ENCODE measurements at regions not wholly inside any gene's neighbourhood (a gene's known extent, or its start where the extent isn't known, plus 50 kb on each side); places are given as distances from the start of the nearest gene placed in this dataset.

DNA sequence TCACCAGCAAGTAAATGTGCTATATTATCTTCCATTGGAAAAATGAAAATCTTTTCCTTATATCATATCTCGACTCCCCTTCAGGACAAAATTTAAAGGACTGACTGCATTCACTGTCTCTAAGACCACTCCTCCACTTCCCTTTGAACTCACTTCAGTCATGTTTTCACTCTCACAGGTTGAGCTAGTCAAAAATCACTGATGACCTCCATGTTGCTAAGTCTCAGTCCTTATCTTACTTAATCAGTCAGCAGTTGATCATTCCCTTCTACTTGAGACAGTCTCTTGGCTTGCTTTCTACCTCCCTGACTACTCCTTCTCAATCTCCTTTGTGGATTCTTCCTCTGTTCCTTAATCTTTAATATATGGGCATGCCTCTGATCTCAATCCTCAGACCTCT is 117.0 kb upstream of the LSM6 start:
- intact Hi-C loops (cut with DNase I) = no loop called here
- Histone ChIP-seq H3K27ac (no peak overlapping the region), H3K27me3 (peaks cover 0 to 8% (median 0%) of the 10 kb centered on the region in 4 donors), H3K4me3 (no peak overlapping the region), H3K36me3 (no peaks in the 10 kb centered on the region), H3K9me3 (no peaks in the 10 kb centered on the region), H3K4me1 (no peaks in the 10 kb centered on the region)
- no peak for DNase-seq
- TF ChIP-seq, protein P1, sequence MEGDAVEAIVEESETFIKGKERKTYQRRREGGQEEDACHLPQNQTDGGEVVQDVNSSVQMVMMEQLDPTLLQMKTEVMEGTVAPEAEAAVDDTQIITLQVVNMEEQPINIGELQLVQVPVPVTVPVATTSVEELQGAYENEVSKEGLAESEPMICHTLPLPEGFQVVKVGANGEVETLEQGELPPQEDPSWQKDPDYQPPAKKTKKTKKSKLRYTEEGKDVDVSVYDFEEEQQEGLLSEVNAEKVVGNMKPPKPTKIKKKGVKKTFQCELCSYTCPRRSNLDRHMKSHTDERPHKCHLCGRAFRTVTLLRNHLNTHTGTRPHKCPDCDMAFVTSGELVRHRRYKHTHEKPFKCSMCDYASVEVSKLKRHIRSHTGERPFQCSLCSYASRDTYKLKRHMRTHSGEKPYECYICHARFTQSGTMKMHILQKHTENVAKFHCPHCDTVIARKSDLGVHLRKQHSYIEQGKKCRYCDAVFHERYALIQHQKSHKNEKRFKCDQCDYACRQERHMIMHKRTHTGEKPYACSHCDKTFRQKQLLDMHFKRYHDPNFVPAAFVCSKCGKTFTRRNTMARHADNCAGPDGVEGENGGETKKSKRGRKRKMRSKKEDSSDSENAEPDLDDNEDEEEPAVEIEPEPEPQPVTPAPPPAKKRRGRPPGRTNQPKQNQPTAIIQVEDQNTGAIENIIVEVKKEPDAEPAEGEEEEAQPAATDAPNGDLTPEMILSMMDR (IDR thresholded peaks at IDR 0.05) = no peak
- no peak for TF ChIP-seq POLR2A (IDR thresholded peaks at IDR 0.05)
- 65 to 79% methylated on average over 1 of the region's 1 CpG for WGBS, 2 donors

DNA sequence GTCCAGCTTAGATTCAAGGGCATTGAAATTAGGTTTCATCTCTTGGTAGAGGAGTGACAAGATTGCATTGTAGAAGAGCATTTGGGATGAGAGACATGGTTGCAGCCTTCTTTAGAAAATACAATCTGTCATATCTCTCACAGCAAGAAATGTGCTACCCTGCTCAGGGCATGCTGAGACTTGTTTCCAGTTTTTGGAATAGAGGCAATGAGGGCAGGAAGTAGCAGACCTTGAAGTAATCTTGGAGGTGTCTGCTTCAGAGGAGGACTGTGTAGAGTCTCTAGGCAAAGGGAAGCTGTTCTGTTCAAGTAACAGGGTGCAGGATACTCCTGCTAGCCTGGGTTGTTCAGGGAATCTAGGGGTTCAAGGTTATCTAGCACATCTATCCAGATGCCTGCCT is 116.1 kb upstream of the ZNF827 start:
- Histone ChIP-seq H3K4me3 (no peak overlapping the region), H3K9me3 (no peaks in the 10 kb centered on the region), H3K4me1 (no peaks in the 10 kb centered on the region), H3K36me3 (no peaks in the 10 kb centered on the region), H3K27ac (no peak overlapping the region), H3K27me3 (peaks cover 0 to 8% (median 0%) of the 10 kb centered on the region in 4 donors)
- intact Hi-C loops (cut with DNase I) = no loop called here
- no peak for TF ChIP-seq POLR2A (IDR thresholded peaks at IDR 0.05)
- TF ChIP-seq, protein P1 (IDR thresholded peaks at IDR 0.05) = no peak
- no peak for DNase-seq

DNA sequence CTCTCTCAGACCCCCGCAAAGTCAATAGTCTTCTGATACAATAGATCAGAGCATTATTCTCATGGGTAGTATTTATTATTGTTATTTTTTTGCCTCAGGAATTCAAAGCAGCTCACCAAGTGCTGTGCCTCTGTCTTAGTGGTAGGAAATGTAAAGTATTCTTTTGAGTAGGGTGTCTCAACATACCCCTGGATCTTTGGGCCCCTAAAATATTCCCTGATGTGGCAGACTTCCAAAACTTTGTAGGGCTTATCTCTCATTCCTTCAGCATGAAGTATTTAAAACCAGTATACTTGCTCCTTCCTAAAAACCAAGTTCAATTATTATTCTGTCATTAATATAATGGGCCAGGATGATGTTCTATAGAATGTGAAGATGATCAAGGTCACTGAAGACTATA is 115.3 kb upstream of the ZNF827 start:
- Histone ChIP-seq H3K27me3 (peaks cover 0 to 4% (median 0%) of the 10 kb centered on the region in 4 donors), H3K4me3 (no peak overlapping the region), H3K4me1 (no peaks in the 10 kb centered on the region), H3K9me3 (no peaks in the 10 kb centered on the region), H3K27ac (no peak overlapping the region), H3K36me3 (no peaks in the 10 kb centered on the region)
- WGBS, 2 donors = 87 to 92% methylated on average over 1 of the region's 1 CpG
- intact Hi-C loops (cut with DNase I) = no loop called here
- TF ChIP-seq, protein P1 (IDR thresholded peaks at IDR 0.05) = no peak
- TF ChIP-seq POLR2A (IDR thresholded peaks at IDR 0.05) = no peak
- DNase-seq = no peak

DNA sequence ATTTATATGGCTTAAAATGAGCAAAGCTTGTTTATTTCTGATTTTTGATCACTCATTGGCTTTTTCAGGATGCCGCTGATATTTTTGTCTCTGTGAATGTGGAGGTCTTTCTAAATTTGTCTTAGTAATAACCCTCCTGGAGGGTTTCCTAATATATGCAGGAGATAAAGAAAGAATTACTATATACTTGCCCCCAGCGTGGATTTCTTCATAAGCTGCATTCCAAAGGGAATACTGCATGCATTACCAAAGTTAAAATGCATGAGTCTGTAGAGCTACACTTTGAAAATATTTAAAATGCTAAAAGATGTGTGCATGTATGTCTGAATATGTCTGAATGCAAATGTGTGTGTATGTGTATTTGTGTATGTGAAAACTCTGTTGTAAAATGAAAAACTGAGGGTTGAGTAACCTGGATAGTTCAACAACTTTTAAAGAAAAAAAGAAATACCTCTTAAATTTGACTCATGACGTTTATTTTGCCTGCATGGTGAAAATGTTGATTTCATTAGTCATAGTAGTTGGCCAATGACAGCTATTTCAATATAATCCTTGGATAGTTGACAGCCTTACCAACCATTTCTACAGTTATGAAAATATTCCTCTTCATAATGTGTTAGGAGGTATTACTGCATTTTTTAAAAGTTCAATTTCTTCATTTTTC is 113.2 kb upstream of the ZNF827 start:
- no peak overlapping the region for H3K4me3 ChIP-seq
- no peaks in the 10 kb centered on the region for H3K36me3 ChIP-seq
- 56 to 68% methylated on average over 3 of the region's 3 CpGs for WGBS, 2 donors
- DNase-seq = no peak
- H3K4me1 ChIP-seq = no peaks in the 10 kb centered on the region
- no peak overlapping the region for H3K27ac ChIP-seq
- H3K27me3 ChIP-seq = peaks cover 0 to 4% (median 0%) of the 10 kb centered on the region in 4 donors
- no peak for TF ChIP-seq POLR2A (IDR thresholded peaks at IDR 0.05)
- TF ChIP-seq, protein P1 (IDR thresholded peaks at IDR 0.05) = no peak
- H3K9me3 ChIP-seq = peaks cover 0 to 7% (median 3%) of the 10 kb centered on the region in 3 donors
- intact Hi-C loops (cut with DNase I) = no loop called here

DNA sequence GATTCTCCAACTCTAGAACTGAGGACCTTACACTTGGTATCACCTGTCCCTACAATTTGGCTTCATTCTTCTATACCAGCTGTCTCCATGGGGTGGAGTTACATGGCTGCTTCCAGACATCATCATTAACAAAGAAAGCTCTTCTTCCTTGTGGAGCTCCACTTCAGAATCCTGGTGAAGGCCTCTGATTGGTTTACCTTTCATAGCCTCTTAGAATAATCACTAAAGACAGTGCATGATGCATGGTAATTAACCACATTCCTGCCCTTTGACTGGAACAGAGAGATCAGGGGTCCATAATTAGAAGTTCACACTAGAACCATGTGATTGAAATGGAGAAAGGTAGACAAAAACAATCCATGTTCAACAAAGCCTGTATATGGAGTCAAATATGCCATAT is 112.6 kb upstream of the ZNF827 start:
- H3K27ac ChIP-seq = no peak overlapping the region
- peaks cover 0 to under 1% (median 0%) of the 10 kb centered on the region in 4 donors for H3K27me3 ChIP-seq
- no peak overlapping the region for H3K4me3 ChIP-seq
- intact Hi-C loops (cut with DNase I) = no loop called here
- no peaks in the 10 kb centered on the region for H3K4me1 ChIP-seq
- H3K36me3 ChIP-seq = no peaks in the 10 kb centered on the region
- no peak for TF ChIP-seq POLR2A (IDR thresholded peaks at IDR 0.05)
- TF ChIP-seq, protein P1 (IDR thresholded peaks at IDR 0.05) = no peak
- DNase-seq = no peak
- H3K9me3 ChIP-seq = peaks cover 0 to 7% (median 3%) of the 10 kb centered on the region in 3 donors

Measured in esophagus squamous epithelium (tissue), 5 donors.